Femur (tissue), 1 donor: ENCODE measurements at regions not wholly inside any gene's neighbourhood (a gene's known extent, or its start where the extent isn't known, plus 50 kb on each side); places are given as distances from the start of the nearest gene placed in this dataset.
A peak's percentile ranks its signal among the peaks of the same experiment; 100 is the strongest.
"Not testable (repeated sequence)": the region's sequence is repeated elsewhere in the genome, so short reads cannot be mapped to it uniquely, and the experiment has no call there.

Experiments
- DNase-seq: peaks from one replicate; pipeline ENCODE4 v3.0.0-alpha.2; 2017

DNA sequence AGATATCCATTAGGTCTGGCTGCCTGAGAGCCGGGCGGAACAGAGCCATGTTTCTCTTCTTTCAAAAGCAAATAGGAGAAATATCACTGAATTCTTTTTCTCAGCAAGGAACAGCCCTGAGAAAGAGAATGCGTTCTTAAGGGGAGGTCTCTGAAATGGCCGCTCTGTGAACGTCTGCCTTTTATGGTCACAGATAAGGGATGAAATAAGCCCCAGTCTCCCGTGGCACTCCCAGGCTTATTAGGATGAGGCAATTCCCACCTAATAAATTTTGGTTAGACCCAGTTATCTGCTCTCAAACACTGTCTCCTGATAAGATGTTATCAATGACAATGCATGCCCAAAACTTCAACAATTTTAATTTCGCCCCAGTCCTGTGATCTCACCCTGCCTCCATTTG, 133.4 kb upstream of the KCNJ18 start:
- not testable (repeated sequence) for DNase-seq

DNA sequence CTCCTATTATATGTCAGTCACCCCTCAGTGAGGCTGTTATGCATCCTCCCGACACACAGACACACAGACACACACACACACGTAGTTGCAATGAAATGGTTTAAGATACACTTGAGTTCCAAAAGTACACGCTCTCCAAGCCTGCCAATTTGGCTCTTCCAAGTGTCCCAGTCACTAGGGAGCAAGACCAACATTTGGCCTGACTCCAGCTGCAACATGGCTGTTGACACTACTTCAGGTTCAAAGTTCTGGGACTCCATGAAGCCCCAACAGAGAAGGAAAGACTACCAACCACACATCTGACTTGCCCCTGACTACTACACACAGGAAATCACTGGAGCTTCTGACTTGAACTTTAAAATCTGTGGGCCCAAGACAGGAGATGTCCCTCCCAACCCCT, 128.1 kb upstream of the KCNJ18 start:
- no peak for DNase-seq

DNA sequence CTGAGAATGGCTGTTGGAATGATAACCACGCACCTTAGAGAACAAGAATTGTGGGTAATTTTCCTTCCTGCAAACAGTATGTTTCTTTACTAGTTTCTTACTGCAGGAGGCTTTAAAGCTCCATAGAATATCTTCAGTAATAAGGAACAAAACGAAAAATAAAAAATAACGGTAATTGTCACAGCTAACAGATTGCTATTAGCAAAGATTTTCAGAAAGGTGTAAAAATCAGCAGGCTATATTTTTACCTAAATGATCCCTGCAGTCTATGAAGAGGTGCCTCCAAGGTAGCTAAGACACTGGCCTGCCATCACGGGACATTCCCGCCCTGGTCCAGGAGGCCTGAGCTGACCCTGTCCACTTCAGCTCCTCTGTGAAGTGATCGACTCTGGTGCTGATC, 127.6 kb upstream of the KCNJ18 start:
- DNase-seq = not testable (repeated sequence)

DNA sequence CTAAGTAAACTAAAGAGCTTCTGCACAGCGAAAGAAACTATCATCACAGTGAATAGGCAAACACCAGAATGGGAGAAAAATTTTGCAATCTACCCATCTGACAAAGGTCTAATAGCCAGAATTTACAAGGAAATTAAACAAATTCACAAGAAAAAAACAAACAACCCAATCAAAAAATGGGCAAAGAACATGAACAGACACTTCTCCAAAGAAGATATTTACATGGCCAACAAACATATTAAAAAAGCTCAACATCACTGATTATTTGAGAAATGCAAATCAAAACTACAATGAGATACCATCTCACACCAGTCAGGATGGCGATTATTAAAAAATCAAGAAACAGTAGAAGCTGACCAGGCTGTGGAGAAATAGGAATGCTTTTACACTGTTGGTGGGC, 121.9 kb upstream of the KCNJ18 start:
- DNase-seq = not testable (repeated sequence)

DNA sequence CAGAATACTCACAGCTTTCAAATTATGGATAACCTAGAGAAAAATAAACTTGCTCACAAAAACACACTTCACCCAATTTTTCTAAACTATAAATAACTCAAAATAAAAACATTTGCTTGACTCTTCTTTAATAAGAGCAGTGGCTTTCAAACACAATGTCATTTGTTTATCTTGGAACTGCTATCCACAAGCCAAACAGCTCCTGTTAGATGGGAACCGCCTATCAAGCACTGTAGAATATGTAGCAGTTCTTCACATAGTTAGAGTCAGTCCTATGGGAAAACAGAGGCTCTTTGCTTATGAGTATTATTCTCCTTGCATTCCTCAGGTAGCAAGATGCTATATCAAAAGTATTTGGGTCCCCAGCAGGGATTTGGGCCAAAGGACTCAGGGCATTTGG, 120.2 kb upstream of the KCNJ18 start:
- DNase-seq = not testable (repeated sequence)

DNA sequence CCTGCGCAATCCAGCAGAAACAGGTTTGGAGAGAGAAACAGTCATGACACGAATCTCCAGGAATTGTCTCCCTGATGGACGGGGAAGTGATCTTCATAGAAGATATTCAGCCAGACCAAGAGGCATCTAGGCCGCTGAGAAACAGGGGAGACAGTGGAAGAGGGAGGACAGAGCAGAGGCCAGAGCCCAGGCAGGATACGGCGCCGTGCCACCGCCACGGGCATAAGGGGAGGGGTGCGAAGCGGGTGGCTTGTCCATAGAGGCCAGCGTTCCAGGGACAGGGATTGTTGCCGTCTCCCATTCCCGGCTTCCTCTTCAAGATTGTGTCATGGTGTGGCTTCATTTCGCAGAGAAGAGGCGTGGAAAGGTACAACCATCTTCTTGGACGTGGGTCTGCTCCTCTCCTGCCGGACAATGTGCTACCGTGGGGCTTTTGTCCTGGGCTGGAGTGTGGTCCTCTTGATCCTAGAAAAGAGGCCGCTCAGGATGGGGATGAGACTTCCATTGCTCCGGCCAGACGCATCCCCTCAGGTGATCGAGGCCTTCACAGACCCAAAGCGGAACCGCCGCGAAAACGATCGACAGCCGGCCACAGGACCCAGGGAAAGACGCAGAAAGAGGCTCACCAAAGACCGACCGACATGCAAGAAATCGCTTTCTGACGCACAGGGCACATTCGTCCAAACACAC, 118.9 kb upstream of the KCNJ18 start:
- not testable (repeated sequence) for DNase-seq

DNA sequence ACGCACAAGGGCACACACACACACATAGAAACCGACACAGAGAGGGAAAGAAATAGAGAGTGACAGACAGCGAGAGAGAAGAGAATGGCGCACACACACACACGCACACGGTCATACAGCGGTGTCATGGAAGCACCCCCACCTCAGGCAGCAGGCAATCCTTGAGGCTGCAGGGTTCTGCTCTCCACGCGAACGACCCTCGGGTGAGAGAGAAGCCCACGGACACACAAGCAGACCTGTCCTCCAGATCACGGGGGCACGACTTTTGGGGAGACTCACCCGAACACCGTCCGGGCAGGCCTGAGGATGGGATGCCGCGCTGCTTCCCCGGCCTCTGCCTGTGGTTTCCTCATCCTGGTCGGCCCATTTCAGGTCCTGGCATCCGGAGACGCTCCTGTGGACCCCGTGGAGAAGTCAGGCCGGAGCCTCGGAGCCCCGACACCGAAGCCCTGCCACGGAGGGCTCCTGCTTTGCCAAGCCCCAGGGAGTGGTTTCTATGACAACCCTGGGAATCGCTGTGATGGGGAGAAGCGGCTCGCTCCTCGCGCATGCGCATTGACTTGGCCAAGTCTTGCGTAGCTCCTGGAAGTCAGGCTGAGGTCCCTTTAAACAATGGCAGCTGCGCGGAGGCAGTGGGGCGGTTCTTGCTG, 118.2 kb upstream of the KCNJ18 start:
- DNase-seq = peak; percentile 66

DNA sequence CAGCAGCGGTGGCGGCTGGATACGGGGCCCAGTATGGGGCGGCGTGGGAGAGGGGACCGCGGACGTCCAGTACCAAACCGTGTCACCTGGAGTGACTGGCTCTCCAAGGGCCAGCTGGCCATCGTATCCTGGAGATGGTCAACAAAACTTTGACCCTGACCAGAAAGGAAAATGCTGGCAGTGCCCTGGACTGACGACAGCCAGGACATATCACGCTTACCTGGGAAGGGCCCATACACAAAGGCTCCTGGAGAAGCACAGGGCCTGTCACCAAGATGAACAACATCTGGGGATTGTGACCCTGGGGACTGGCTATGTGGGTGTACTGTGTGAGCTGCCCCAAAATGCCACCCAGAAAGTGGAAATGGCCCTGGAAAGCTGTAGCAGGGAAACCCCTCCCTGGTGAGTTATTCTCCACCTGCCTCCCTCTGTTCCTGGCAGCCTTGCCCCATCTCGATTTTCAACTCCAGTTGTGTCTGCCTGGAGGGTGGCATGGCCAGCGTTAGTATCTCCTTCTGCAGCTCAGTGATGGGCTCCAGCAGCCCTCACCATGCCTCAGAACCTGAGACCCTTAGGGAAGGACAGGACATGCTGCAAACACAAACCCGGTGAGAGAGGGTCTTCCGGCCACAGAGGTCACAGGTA, 117.6 kb upstream of the KCNJ18 start:
- DNase-seq = not testable (repeated sequence)

DNA sequence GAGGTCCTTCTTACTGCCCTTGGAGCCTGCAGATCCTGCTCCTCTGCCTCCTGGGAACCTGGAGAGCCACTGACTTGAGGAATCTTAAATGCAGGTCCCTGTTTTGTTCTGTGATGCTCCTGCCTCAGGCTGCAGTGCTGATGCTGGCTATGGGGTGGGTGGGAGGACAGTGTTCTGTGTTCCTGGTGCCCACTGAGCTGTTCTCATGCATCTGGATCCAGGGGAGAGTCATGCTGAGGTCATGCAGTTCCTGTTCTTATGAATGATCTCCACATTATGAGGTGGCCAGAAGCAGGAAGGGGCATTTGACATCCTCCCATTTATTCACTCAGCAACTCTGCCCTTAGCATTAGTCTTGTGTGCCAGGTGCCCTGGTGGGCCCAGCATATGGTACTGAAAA, 113.5 kb upstream of the KCNJ18 start:
- DNase-seq = not testable (repeated sequence)

DNA sequence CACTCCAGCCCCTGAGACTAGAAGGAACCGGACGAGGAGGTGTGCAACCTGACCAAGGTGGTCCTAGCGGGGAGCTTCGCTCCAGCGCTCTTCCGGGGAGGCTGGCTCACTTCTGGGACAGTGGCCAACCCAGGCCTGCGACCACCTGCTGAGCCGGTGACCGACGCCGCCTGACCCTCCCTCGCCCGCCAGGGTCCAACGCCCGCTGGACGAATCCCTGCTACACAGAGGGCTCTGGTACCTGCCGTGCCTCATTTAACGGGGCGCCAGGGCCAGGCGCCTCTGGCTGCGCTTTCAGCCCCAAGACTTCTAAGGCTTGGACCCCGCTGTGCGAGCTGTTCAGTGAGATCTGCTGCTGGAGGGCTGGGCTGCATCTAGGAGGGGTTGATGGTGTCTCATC, 99.5 kb upstream of the KCNJ18 start:
- DNase-seq = no peak

DNA sequence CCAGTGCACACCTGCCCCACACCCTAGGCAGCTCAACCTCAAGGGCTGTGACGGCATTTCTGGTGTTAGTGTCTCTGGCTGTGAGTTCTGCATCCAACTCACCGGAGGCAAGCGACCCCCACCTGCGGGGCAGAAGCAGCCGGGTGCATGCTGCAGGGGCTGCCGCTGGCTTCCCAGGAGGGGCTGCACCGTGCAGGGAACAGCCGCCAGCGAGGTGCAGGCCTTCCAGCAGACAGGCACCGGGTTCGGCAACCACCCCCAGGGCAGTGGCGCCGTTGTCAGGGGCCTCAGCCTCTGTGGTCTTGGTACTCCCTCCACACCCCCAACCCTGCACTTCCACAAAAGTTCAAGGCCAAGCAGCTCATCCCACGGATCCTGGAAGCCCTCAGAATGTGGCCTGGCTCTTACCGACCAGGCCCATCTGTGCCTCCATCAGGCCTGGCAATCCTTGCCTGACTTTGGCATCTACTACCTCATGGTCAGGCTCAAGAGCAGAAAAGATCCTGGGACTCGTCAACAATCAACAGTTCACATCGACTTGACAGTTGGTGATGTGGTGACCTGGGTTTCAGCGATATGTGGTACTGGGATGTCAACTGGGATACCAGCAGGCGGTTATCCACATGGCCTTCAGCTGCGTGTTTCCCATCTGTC, 98.7 kb upstream of the KCNJ18 start:
- not testable (repeated sequence) for DNase-seq

DNA sequence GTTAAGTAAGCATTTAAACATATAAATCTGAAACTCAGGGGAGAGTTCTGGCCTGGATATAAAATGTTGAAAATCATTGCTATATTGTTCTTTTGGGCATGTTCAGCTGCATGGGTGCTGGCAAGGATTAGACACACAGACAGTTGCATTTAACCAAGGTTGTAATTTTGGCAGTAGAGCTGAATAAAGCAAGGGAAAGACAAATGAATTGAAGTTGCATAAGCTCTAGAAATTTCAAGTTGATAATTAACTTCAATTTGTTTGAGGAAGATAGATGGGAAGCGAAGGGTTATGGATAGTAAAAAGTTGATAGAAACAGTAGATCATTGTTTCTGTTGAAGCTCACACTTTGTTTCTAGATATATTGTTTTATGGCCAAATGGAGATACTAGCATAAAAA, 97.2 kb upstream of the KCNJ18 start:
- no peak for DNase-seq

DNA sequence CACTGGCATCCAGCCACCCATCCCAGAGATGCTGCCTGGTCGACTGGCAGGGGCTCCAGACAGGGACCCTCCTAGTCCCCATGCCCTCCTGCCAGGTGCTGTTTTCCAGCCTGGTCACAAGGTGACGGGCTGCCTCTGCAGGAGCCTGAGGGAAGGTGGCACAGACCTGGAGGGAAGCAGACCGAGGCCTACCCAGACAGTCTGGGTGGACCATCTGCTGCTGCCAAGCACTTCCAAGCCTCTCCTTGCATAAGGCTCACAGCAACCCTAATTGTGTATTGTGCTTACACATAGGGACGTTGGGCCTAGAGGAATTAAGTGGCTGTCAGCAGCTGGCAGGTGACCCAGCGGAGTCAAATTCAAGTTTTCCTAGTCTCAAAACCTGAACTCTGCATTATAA, 90.1 kb upstream of the KCNJ18 start:
- no peak for DNase-seq

DNA sequence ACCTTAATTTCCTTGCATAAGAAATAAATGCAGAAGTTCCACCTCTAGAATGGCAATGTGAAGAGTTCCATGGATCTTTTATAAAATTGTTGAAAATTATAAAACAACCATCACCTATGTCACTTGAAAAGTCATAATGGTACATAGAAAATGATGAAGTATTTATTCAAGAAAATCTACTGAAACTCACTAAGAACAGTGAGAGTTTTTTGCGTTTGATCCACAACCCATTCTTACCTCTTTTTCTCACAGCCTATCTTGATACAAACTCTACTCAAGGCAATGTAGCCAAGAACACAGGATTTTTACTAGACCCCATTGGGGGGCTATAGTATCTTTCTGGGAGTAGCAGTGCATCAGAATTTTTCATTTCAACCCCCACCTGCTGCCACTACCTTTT, 89.0 kb upstream of the KCNJ18 start:
- DNase-seq = not testable (repeated sequence)

DNA sequence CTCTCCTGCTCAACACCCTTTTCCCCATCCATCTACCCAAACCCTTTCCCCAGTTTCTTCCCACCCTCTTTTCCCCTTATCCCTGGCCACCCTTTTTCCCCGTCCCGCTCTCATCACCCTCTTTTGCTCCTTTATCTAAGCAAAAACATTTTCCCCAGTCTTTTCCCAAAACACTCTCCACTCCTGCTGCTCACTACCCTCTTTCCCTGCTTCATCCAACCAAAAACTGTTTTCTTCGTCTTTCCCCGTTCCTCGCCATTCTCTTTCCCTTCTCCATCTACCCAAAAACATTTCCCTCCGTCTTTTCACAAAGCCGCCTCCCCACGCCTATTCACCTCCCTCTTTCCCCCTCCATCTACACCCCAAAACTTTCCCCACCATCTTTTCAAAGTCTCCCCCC, 80.9 kb upstream of the KCNJ18 start:
- not testable (repeated sequence) for DNase-seq

DNA sequence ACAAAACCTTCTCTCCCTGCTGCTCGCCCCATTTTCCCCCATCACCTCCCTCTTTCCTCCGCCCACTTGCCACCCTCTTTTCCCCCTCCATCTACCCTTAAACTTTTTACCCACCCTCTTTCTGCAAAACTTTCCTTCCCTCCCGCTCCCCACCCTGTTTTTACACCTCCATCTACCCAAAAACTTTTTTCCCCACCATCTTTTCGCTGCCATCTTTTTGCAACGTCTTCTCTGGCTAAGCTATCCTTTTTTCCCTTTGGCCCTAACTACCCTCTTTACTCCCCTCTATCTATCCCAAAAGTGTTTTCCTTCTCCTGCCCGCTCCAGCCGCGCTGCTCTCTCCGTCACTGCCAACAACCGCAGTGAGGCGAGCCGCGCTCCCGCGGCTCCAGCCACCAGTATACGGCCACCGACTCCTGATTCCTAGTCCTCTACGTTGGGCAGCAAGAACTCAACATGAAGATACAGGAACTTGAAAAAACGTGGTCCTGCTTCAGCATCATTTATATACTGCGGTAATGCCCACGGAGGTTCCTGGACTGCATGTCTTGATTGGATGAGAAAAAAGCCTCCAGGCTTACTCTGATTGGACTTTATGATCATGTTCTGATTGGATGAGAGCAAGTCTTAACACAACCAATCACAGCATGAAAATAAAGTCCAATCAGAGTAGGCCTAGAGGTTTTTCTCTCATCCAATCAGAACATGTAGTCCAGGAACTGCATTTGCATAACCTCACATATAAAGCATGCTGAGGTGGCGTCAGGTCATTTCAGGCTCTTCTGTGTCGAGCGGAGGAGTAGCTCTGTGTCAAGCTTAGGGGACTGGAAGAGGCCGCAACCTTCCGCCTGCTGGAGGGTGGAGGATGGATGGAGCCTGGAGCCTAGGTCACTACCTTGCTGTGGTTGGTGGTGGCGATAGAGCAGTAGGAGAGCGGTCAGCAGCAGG, 79.9 kb upstream of the KCNJ18 start:
- DNase-seq = not testable (repeated sequence)

DNA sequence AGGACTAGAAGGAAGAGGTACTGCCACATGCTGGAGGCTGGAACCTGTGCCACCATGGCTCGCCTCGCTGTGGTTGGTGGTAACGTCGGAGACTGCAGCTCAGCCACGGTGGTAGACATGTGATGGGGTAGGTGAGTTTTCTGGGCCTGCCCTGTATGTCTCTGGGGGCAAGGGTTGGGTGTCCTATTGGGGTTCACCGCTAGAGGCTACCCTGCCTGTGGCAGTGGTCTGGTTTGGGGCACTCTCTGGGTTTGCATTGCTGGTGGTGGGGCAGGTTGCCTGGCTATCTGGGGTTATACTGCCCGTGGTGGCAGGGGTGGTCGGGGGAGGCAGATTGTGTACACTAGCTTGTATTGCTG, 79.3 kb upstream of the KCNJ18 start:
- DNase-seq = no peak

DNA sequence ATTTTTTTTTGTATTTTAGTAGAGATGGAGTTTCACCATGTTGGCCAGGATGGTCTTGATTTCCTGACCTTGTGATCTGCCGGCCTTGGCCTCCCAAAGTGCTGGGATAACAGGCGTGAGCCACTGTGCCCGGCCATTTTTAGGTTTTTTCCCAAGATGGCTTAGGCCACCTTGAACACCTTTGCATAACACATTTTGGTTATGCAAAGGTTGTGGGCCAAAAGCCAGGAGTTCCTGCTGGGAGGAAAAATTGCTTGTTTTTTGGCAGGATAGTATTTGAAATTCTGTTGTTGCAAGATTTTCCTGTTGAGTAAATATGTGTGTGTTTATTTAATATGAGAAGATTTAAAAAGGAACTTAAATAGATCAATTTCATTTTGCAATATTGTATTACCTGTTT, 65.3 kb upstream of the KCNJ18 start:
- not testable (repeated sequence) for DNase-seq
